ENCODE measurements at regions not wholly inside any gene's neighbourhood (a gene's known extent, or its start where the extent isn't known, plus 50 kb on each side); places are given as distances from the start of the nearest gene placed in this dataset.

GRCh38 chr11:113613619-113614018, 92.5 kb downstream of the TMPRSS5 start:
- no peak for TF ChIP-seq POLR2A (IDR thresholded peaks at IDR 0.05; ENCODE audit: extremely low read depth, insufficient read length)
- TF ChIP-seq MYC (IDR thresholded peaks at IDR 0.05; ENCODE audit: low read depth, low read length): no peak
- no peak for TF ChIP-seq MAX (IDR thresholded peaks at IDR 0.05; ENCODE audit: low read depth, low read length)
- no peak for TF ChIP-seq CTCF (IDR thresholded peaks at IDR 0.05; ENCODE audit: low read depth, low read length)

Measured in NB4 (cell line).